Urinary bladder (tissue), 3 donors: ENCODE measurements at regions not wholly inside any gene's neighbourhood (a gene's known extent, or its start where the extent isn't known, plus 50 kb on each side); places are given as distances from the start of the nearest gene placed in this dataset.
"Not testable (repeated sequence)": the region's sequence is repeated elsewhere in the genome, so short reads cannot be mapped to it uniquely, and the experiment has no call there.

Experiments used
- DNase-seq: peaks from one replicate; pipeline ENCODE4 v3.0.0-alpha.2; 2015; ENCODE audit errors: extremely low spot score
- H3K27ac ChIP-seq: one replicate; pipeline ENCODE4 v1.5.1; 2013; ENCODE audit warnings: low read depth, mild to moderate bottlenecking, moderate library complexity
- H3K36me3 ChIP-seq: one replicate; pipeline ENCODE4 v1.6.1; 2013; ENCODE audit warnings: mild to moderate bottlenecking, moderate library complexity; ENCODE audit not compliant: insufficient read depth
- H3K4me1 ChIP-seq: one replicate; pipeline ENCODE4 v1.6.1; 2013; ENCODE audit warnings: mild to moderate bottlenecking, moderate library complexity; ENCODE audit not compliant: insufficient read depth
- H3K4me3 ChIP-seq: one replicate; pipeline ENCODE4 v1.5.1; 2013; ENCODE audit warnings: low read depth, low read length
- WGBS: extraction: QIAGEN DNeasy Blood & Tissue Kit; methylation state at CpG from one replicate; pipeline ENCODE4 v1.1.7; 2013; 5-methylcytosine and 5-hydroxymethylcytosine counted together
- donor health status: healthy with polysubstance abuse.
- donor health status: healthy.

DNA sequence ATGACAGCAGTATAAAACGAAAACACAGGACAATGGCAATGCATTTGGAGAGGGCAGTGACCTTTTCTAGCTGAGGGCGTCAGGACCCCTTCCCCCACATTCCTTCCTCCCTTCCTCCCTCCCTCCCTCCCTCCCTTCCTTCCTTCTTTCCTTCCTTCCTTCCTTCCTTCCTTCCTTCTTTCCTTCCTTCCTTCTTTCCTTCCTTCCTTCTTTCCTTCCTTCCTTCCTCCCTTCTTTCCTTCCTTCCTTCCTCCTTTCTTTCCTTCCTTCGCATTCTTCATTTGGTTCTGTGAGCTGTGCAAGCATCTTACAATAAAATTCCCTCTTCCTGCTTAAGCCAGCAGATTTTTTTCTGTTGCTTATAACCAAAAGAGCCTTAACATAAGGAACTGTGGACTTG, 76.7 kb upstream of the FYN start:
- not testable (repeated sequence) for H3K4me3 ChIP-seq, H3K36me3 ChIP-seq, H3K27ac ChIP-seq, DNase-seq, H3K4me1 ChIP-seq
- WGBS, result 81% methylated on average over 3 of the region's 3 CpGs

DNA sequence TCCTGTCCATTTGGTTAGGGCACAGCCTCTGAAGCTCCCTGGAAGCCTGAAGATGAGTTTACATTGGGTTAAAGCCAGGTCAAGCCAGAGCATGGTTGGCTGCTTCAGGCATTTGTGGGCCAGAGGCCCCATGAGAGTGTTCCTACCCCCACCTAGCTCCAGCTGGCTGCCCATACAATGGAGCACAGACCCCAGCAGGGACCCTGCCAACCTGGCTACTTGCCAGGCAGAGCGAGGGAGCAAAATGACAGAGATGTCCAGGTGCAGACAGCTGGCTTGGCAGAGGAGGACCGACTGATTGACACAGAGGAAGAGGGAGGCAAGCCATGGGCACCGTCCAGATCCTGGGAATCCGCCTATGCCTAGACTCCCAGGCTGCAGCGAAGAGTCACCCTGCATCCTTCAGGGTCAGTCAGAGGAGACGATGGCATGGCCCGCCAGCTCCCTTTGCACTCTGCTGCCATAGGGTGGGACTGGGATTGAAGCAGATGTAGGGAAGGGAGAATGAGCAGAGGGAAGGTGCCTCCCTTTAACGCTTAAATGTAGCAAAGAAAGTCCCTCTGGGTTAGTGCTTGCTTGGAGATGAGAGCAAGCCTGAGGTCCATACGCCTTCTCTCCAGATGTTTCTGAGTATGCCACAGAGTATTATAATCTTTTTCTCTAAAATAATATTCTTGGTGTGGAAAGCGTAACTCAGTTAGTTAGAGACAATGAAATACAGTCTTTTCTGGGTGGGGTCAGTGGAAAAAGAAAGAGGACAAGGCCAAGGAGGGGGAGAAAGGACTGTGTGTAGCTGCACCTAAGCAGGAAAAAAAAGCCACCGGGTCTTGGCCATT, 77.6 kb upstream of the FYN start:
- Histone ChIP-seq H3K4me1 (no peaks in the 10 kb centered on the region), H3K36me3 (no peaks in the 10 kb centered on the region), H3K4me3 (no peak overlapping the region), H3K27ac (no peak overlapping the region)
- no peak for DNase-seq
- 81% methylated on average over 11 of the region's 11 CpGs for WGBS

DNA sequence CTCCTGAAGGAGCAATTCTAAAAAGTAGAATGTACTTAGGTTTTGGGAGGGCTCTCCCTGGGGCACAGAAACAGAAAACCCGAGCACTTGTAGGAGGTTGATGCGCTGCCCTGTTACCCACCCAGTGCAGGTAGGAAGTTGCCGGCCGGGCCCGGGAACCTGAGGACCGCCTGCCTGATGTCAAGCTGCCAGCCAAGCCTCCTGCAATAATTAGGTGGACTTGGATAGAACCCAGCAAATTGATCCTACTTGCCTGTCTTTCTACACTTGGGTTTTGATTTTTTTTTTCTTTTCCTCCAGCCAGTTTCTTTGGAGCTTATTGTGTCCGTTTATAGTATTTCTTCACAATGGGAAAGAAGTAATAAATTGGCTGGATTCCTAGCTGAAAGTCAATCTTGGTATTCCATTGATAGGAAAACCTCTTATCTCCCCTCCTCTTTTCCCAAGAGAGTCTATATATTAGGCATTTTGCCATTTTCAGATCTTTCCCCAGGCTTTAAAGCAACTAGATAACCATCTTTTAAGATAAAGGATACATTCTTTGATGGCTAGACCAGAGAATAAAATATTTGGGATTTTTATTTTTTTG, 78.3 kb upstream of the FYN start:
- no peaks in the 10 kb centered on the region for H3K4me1 ChIP-seq
- 85% methylated on average over 7 of the region's 7 CpGs for WGBS

DNA sequence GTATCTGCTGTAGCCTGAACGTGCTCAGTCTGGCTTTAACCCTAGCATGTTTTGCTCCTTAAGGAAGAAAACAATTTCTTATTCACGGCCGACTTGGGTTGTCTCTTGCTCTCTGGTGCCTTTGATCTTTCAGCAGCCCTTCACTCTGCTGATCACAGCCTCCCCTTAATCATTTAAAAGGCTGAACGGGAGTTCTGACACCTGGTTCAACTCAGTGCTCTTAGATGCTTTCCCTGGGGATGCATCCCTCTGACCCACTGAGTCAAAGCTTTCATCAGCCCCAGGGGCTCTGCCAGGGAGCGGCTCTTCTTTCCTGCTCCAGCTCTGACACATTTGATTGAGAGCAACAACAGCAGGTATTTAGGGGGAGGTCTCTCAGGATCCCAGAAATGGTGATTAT, 79.0 kb upstream of the FYN start:
- H3K27ac ChIP-seq, result no peak overlapping the region
- no peak for DNase-seq
- H3K4me3 ChIP-seq, result no peak overlapping the region
- WGBS, result 58% methylated on average over 5 of the region's 5 CpGs
- H3K4me1 ChIP-seq, result no peaks in the 10 kb centered on the region
- no peaks in the 10 kb centered on the region for H3K36me3 ChIP-seq

More for the DNA sequence above, 78.3 kb upstream of the FYN start:
- DNase-seq, result no peak
- Histone ChIP-seq H3K4me3 (no peak overlapping the region), H3K36me3 (no peaks in the 10 kb centered on the region), H3K27ac (no peak overlapping the region)

DNA sequence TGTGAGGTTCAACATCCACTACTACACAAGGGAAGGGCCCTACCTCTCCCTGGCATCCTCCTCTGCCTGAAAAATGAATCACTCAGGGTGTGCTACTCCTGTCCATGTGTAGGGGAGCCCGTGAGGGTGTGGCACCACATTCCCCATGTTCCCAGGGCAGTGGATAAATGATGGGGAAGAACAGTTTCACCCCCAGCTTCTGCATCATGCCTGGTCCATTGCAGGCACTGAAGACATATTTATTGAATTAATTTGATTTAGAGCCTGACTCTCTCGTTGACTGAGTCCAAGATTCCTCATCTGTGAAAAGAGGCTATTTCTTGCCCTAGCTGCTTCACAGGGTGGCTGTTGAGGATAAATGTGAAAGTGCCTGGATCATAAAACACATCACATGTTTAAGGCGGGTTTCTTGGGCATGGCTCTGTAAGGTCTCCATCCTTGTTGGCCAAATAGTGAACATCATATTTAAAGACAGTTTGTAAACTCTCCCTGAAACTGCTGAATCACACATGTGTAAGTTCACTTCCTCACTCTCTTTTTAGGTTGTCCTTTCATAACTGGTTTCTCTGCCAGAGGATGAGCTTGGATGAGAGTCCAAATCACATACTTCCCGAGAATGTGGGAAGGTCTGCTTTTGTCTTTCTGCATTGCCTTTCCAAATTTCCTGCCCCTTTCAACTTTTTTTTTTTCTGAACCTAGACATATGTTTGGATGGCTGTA, 79.7 kb upstream of the FYN start:
- Histone ChIP-seq H3K27ac (no peak overlapping the region), H3K36me3 (no peaks in the 10 kb centered on the region), H3K4me3 (no peak overlapping the region), H3K4me1 (no peaks in the 10 kb centered on the region)
- peak; percentile 13 for DNase-seq
- WGBS, result 55% methylated on average over 4 of the region's 4 CpGs

DNA sequence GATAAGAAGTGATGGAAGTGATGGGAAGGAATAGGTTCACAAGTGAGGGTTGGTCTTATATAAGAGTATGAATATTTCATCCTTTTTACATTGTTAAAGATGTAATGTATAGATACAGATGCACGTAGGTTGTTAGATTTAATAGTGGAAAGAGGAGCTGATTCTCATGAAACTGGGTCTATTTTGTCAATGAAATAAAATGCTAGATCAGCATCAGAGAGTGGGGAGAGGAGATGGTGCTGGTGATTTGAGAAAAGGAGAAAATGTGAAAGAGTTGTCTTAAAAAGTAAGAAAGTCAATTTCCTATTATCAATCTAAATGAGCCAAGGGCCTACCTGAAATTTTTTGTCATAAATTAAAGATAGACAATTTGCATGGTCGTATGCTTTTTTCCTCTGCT, 82.8 kb upstream of the FYN start:
- no peaks in the 10 kb centered on the region for H3K36me3 ChIP-seq
- no peaks in the 10 kb centered on the region for H3K4me1 ChIP-seq
- H3K4me3 ChIP-seq, result no peak overlapping the region
- no peak overlapping the region for H3K27ac ChIP-seq
- DNase-seq, result no peak
- WGBS, result 84% methylated on average over 2 of the region's 2 CpGs

DNA sequence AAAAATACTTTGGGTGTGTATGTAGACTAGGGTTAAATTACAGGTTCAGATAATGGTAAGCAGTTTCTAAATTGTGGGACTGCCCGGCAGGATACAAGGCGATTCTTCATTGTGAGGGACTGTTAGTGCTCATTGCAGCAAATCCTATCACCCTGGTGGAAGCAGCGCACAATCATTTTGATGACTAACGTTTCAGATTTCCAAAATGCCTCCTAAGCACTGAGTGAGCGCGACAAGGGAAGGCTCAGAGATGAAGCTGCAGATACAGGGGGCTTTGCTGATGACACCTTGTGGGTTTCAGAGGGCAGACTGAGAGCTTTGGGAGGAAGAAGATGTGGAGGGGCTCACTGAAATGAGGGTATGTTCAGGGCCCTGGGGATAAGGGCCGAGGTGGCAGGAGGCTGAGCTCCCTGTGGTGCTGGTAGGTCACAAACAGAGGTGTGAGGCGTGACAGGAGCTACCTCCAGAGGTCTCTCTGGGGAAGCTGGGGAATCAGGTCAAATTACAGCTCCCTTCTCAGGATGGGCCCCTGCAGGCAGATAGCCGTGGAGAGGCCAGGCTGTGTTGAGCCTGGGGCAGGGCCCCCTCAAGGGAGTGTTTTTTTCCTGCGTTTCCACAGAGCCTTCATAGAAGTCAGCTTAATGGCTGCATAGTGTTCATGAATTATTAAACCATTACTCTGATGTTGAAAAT, 84.5 kb upstream of the FYN start:
- Histone ChIP-seq H3K27ac (no peak overlapping the region), H3K36me3 (no peaks in the 10 kb centered on the region), H3K4me1 (no peaks in the 10 kb centered on the region), H3K4me3 (no peak overlapping the region)
- no peak for DNase-seq
- WGBS, result 69% methylated on average over 10 of the region's 10 CpGs

DNA sequence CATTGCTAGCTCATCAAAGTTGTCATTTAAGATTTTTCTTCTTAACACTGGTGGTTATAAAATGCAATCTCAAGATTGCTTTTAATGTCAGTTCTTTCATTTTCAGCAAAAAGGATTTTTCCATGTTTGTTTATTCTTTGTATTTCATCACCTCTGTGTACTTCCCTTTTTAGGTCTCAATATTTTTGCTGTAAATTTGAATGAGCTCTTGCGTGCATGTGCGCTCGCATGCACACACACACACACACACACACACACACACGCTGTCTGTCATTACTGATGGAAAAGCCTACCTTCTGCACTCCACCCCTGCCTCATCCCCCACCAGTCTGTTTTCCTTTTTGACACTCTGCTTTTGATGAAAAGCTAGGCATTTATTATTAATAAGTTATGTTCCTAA, 85.3 kb upstream of the FYN start:
- Histone ChIP-seq H3K4me1 (no peaks in the 10 kb centered on the region), H3K4me3 (no peak overlapping the region), H3K36me3 (no peaks in the 10 kb centered on the region), H3K27ac (no peak overlapping the region)
- WGBS, result 92% methylated on average over 4 of the region's 4 CpGs
- DNase-seq, result no peak

DNA sequence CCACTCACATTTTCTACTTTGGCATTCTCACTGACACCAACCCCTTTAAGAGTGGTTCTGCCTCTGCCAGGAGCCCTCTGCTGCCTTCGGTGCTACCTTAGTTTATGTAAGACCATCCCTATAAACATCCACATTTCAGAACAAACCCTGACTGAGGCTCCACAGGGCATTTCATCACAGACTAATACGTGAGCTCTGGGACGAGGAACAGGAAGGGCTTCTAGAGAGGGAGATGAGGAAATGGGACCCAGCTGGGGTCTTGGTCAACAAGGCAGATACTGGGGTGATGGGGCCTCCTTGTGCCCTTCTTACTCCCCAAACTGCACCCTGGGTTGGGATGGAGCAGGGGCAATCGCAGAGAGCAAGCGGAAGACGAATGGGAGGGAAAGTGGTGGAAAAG, 86.5 kb upstream of the FYN start:
- H3K4me3 ChIP-seq, result no peak overlapping the region
- DNase-seq, result no peak
- 80% methylated on average over 6 of the region's 6 CpGs for WGBS
- no peaks in the 10 kb centered on the region for H3K4me1 ChIP-seq
- H3K36me3 ChIP-seq, result no peaks in the 10 kb centered on the region
- no peak overlapping the region for H3K27ac ChIP-seq

DNA sequence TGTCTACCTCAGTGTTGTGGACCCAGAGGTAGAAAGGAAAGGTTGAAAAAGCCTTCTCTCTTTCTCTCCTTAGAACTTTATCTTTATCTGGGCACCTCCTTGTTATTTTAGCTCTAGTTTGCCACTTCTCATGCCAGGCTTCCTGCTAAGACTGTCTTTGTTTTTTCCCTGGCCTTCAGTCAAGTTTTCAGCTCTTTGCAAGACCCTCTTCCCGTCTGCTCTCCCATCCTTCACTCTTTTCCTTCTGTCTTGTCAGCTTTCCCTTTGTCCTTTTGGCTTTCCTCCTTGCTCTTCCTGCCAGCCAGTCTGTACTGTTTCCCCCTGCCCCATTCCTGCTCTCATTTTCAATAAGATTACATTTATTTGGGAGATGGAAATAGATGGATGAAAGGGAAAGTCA, 86.8 kb upstream of the CCN6 start:
- 84% methylated on average over 1 of the region's 1 CpG for WGBS
- no peak overlapping the region for H3K27ac ChIP-seq
- H3K4me3 ChIP-seq, result no peak overlapping the region
- DNase-seq, result no peak
- no peaks in the 10 kb centered on the region for H3K36me3 ChIP-seq
- H3K4me1 ChIP-seq, result no peaks in the 10 kb centered on the region

DNA sequence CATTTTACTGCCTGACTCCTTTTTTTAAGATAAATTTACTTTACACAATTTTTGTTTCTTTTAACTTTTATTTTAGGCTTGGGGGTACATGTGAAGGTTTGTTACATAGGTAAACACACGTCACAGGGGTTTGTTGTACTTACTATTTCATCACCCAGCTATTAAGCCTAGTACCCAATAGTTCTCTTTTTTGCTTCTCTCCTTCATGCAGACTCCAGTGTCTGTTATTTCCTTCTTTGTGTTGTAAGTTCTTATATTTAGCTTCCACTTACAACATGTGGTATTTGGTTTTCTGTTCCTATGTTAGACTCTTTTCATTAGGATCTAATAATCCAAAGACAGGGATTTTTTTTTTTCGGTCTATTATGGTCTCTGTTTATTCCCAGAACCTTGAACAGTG, 83.5 kb upstream of the CCN6 start:
- H3K4me1 ChIP-seq, result no peaks in the 10 kb centered on the region
- WGBS, result 93% methylated on average over 2 of the region's 2 CpGs

DNA sequence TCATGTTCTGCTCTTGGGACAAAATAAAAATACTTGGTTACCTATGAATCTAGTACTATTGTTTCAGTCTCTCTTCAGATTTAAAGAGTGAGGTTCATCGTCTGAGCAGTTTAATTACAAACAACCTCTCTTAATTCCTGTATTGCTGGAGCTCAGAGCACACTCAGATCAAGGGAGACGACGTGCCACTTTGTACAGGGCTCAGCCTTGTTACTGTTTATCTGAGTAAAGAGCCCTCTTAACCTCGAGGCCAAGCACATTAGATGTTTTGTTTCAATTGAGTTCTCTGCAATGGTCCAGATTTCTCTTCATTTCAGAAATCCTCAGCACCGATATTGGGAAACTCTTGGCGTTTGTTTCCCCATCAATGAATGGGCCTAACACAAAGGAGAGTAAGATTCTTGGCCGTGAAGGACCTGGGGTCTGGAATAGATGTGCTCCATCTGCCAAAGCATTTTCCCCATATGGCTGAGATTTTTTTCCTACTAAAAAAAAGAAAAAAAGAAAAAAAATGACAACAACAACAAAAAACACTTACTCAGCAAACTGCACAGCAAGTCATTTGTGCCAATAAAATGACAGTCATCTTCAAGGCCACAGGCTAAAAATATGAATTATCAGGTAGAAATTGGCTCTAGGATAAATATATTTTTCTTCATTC, 82.6 kb upstream of the CCN6 start:
- Histone ChIP-seq H3K4me3 (no peak overlapping the region), H3K36me3 (no peaks in the 10 kb centered on the region), H3K4me1 (no peaks in the 10 kb centered on the region), H3K27ac (no peak overlapping the region)
- 87% methylated on average over 7 of the region's 7 CpGs for WGBS
- no peak for DNase-seq

More for the DNA sequence above, 83.5 kb upstream of the CCN6 start:
- H3K4me3 ChIP-seq, result no peak overlapping the region
- DNase-seq, result no peak
- no peaks in the 10 kb centered on the region for H3K36me3 ChIP-seq
- H3K27ac ChIP-seq, result no peak overlapping the region

DNA sequence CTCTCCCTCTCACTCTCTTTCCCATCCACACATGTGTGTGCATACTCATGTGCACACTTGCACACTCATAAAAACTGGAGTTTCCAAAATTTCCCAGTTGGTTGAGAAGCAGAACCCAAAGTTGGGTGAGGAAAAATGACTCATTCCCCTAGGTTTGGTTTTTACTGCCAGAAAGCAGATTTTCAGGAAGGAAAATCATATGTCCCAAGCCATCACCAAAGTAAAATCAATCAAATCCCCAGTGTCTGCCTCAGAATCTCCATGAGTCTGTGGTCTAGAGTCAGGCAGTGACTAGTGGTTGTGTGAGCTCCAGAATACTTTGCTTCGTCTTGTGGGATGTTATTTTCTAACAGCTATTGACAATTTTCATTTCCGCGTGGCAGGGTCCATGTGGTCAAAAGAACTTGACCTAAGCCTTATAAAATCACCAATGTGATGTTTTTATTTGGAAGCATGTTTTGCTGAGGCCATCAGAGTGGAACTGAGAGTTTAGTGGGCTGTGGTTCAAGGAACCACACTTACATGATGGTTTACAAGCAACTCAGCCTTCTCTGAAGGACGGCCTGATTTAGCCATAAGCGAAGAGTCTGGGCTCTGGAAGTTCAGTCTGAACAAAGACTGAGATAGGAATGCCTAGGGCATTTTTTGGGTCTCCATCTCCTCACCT, 81.9 kb upstream of the CCN6 start:
- WGBS, result 91% methylated on average over 5 of the region's 5 CpGs
- no peak overlapping the region for H3K27ac ChIP-seq

More for the DNA sequence above, 81.9 kb upstream of the CCN6 start:
- Histone ChIP-seq H3K4me1 (no peaks in the 10 kb centered on the region), H3K4me3 (no peak overlapping the region), H3K36me3 (no peaks in the 10 kb centered on the region)
- no peak for DNase-seq
